DND-41 (cell line): ENCODE measurements at regions not wholly inside any gene's neighbourhood (a gene's known extent, or its start where the extent isn't known, plus 50 kb on each side); places are given as distances from the start of the nearest gene placed in this dataset.

Source experiments
- ATAC-seq: fragments of 200-7000 bp; cut with Tn5 transposase; 3 replicates; pipeline ENCODE4 v1.9.1; 2021; ENCODE audit warnings: low read depth; ENCODE audit not compliant: insufficient read depth
- DNase-seq: peaks from one replicate; pipeline ENCODE4 v3.0.0-alpha.2; 2020
- H2AFZ ChIP-seq: 2 replicates; pipeline ENCODE4 v1.6.0; 2012; ENCODE audit warnings: low read depth, low read length
- H3K27ac ChIP-seq: 2 replicates; pipeline ENCODE4 v1.5.1; 2012; ENCODE audit warnings: low read length, inconsistent platforms
- H3K27me3 ChIP-seq: fragments of 200-600 bp; sonication (generic); 2 replicates; pipeline ENCODE4 v1.6.0; 2012; ENCODE audit warnings: low read length, mild to moderate bottlenecking, inconsistent platforms; ENCODE audit not compliant: insufficient read depth, poor library complexity
- H3K36me3 ChIP-seq: 2 replicates; pipeline ENCODE4 v1.5.1; 2012; ENCODE audit warnings: low read length, inconsistent platforms; ENCODE audit not compliant: insufficient read depth
- H3K4me1 ChIP-seq: 2 replicates; pipeline ENCODE4 v1.5.1; 2012; ENCODE audit warnings: mild to moderate bottlenecking, low read length; ENCODE audit not compliant: insufficient read depth
- H3K4me2 ChIP-seq: 2 replicates; pipeline ENCODE4 v1.6.0; 2012; ENCODE audit warnings: mild to moderate bottlenecking, moderate library complexity, low read length, inconsistent platforms; ENCODE audit not compliant: insufficient read depth
- H3K4me3 ChIP-seq, 2 experiments: fragments of 200-600 bp in 1 of 2; shearing (Covaris generic) in 1 of 2; 2 replicates each; pipeline ENCODE4 v1.5.1; 2012 to 2016; ENCODE audit warnings: inconsistent platforms in 2 of 2, low read length in 2 of 2, mild to moderate bottlenecking in 2 of 2, low read depth in 1 of 2, moderate library complexity in 1 of 2
- H3K79me2 ChIP-seq: 2 replicates; pipeline ENCODE4 v1.6.0; 2012; ENCODE audit warnings: low read length, inconsistent platforms; ENCODE audit not compliant: insufficient read depth
- H3K9ac ChIP-seq: 2 replicates; pipeline ENCODE4 v1.6.0; 2012; ENCODE audit warnings: low read depth, mild to moderate bottlenecking, inconsistent platforms, low read length, moderate library complexity
- H3K9me3 ChIP-seq: 2 replicates; pipeline ENCODE4 v1.5.1; 2012; ENCODE audit warnings: low read length, moderate library complexity, mild to moderate bottlenecking, inconsistent platforms; ENCODE audit not compliant: insufficient read depth, severe bottlenecking
- H4K20me1 ChIP-seq: 2 replicates; pipeline ENCODE4 v1.6.0; 2012; ENCODE audit warnings: low read length; ENCODE audit not compliant: insufficient read depth
- EZH2 ChIP-seq: IDR thresholded peaks from 3 replicates; pipeline ENCODE4 v1.6.1; 2012; ENCODE audit warnings: borderline replicate concordance, low read depth, mild to moderate bottlenecking, moderate library complexity, low read length, inconsistent platforms; ENCODE audit not compliant: severe bottlenecking
- TF ChIP-seq, protein P1 (sequence below): IDR thresholded peaks from 2 replicates; pipeline ENCODE4 v1.5.1; 2012; ENCODE audit warnings: borderline replicate concordance, low read length, moderate library complexity, mild to moderate bottlenecking; ENCODE audit not compliant: poor library complexity, severe bottlenecking; ENCODE audit errors: extremely low read depth

DNA sequence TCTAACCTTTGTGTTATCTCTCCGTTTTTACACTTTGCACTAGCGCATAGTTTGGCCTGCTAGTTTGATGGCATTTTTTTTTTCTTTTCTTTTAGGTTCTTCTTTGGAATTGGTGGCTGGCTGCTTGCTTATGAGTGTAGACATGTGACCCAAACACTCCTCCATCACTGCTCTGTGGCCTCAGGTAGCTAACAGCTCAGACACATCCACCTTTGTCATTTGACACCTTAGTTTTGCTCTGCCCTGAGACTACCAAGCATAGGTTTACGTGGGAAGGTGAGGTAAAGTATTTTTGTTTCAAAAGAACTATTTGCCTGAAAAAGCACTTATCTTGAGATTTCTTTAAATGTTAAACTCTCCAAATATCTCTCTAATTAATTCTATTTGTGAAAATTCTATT is 368.4 kb upstream of the MAP3K7 start:
- DNase-seq (no peak), ATAC-seq (no peak)
- no peaks in the 10 kb centered on the region for H3K4me1 ChIP-seq
- H4K20me1 ChIP-seq: no peaks in the 10 kb centered on the region
- no peaks in the 10 kb centered on the region for H3K79me2 ChIP-seq
- H3K4me3 ChIP-seq: no peak overlapping the region
- no peak overlapping the region for H2AFZ ChIP-seq
- no peak overlapping the region for H3K27ac ChIP-seq
- no peaks in the 10 kb centered on the region for H3K9me3 ChIP-seq
- no peak for TF ChIP-seq EZH2
- TF ChIP-seq, protein P1, sequence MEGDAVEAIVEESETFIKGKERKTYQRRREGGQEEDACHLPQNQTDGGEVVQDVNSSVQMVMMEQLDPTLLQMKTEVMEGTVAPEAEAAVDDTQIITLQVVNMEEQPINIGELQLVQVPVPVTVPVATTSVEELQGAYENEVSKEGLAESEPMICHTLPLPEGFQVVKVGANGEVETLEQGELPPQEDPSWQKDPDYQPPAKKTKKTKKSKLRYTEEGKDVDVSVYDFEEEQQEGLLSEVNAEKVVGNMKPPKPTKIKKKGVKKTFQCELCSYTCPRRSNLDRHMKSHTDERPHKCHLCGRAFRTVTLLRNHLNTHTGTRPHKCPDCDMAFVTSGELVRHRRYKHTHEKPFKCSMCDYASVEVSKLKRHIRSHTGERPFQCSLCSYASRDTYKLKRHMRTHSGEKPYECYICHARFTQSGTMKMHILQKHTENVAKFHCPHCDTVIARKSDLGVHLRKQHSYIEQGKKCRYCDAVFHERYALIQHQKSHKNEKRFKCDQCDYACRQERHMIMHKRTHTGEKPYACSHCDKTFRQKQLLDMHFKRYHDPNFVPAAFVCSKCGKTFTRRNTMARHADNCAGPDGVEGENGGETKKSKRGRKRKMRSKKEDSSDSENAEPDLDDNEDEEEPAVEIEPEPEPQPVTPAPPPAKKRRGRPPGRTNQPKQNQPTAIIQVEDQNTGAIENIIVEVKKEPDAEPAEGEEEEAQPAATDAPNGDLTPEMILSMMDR: no peak
- H3K9ac ChIP-seq: no peak overlapping the region
- no peaks in the 10 kb centered on the region for H3K27me3 ChIP-seq
- no peaks in the 10 kb centered on the region for H3K36me3 ChIP-seq
- no peak overlapping the region for H3K4me2 ChIP-seq

DNA sequence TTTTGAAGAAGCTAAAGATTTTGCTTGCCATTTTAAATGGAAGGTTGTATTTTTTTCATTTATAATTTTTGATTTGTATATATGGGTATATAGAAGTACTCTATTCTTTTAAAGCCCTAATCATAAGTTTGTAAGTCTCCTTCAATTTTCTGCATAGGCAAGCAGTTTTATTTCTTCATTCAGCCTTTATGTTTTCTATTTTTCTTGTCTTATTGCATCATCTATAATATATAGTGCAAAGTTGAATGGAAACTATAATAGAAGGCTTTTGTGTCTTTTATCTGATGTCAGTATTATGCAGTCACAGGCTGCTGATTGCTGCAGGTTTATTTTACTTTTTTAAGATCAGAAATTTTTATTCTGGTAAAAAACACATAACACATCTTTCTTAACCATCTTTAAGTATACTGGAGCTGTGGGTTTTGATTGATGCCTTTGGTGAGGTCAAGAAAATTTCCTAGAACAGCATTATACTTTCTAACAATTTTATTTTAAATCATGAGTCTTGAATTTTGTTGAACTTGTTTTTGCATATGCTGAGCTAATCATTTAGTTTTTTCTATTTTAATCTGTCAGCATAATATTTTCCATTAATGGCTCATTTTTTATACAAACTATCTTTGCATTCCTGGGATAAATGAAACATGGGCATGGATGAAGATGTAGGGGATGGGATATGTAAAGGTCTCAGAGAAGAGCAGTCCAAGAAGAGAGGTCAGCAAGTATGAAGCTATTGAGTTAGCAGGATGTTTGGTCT is 366.7 kb upstream of the MAP3K7 start:
- H3K4me3 ChIP-seq: no peak overlapping the region
- no peak overlapping the region for H3K9ac ChIP-seq
- no peaks in the 10 kb centered on the region for H3K27me3 ChIP-seq
- H2AFZ ChIP-seq: no peak overlapping the region
- no peaks in the 10 kb centered on the region for H3K79me2 ChIP-seq
- H3K36me3 ChIP-seq: no peaks in the 10 kb centered on the region
- H4K20me1 ChIP-seq: no peaks in the 10 kb centered on the region
- no peak overlapping the region for H3K27ac ChIP-seq
- no peaks in the 10 kb centered on the region for H3K4me1 ChIP-seq
- no peak overlapping the region for H3K4me2 ChIP-seq
- H3K9me3 ChIP-seq: no peaks in the 10 kb centered on the region
- TF ChIP-seq EZH2: no peak
- TF ChIP-seq, protein P1: no peak
- no peak for ATAC-seq
- no peak for DNase-seq

DNA sequence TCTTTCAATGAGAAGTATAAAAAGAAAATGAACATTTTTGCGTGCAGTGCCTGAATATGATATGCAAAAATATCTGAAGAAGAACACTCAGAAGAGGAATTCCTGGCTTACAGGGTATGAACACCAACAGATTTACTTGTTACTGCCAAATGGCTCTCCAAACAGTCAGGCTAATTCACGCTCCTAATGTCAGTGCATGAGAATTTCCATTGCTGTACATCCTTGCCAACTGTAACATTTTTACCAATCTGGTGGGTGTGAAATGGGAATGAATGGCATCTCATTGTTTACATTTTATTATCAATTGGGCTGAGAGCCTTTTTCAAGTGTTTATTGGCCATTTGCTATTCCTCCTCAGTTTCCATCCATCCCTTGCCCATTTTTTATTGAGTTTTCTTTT is 365.3 kb upstream of the MAP3K7 start:
- H3K27ac ChIP-seq: no peak overlapping the region
- ATAC-seq (no peak), DNase-seq (no peak)
- no peaks in the 10 kb centered on the region for H3K4me1 ChIP-seq
- H3K4me3 ChIP-seq: no peak overlapping the region
- no peaks in the 10 kb centered on the region for H3K36me3 ChIP-seq
- no peaks in the 10 kb centered on the region for H3K79me2 ChIP-seq
- no peak overlapping the region for H3K9ac ChIP-seq
- H3K9me3 ChIP-seq: no peaks in the 10 kb centered on the region
- no peak overlapping the region for H3K4me2 ChIP-seq
- H2AFZ ChIP-seq: no peak overlapping the region
- H4K20me1 ChIP-seq: no peaks in the 10 kb centered on the region
- TF ChIP-seq, protein P1: no peak
- no peak for TF ChIP-seq EZH2
- H3K27me3 ChIP-seq: no peaks in the 10 kb centered on the region

DNA sequence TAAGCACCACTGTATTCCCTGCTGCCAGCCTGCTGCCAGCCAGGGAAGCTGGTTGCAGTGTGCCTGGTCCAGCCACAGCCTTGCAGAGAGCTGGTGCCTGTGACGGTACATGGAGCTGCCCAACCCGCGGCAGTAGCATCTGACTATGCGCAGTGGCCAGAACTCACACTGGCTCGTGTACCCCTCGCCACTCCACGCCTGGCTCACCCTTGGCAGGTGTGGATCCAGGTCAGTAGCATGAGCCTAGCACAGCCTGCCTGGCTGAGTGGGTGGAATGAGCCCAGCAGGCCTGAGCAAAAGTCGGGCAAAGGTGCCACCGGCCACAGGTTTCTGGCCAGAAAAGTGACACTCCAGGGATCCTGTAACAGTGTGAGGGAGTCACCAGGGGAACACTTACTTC is 361.7 kb upstream of the MAP3K7 start:
- no peak overlapping the region for H3K4me2 ChIP-seq
- H3K4me1 ChIP-seq: no peaks in the 10 kb centered on the region
- no peaks in the 10 kb centered on the region for H3K79me2 ChIP-seq
- DNase-seq (no peak), ATAC-seq (no peak)
- H3K9ac ChIP-seq: no peak overlapping the region
- no peaks in the 10 kb centered on the region for H4K20me1 ChIP-seq
- H2AFZ ChIP-seq: no peak overlapping the region
- H3K9me3 ChIP-seq: no peaks in the 10 kb centered on the region
- no peak for TF ChIP-seq EZH2
- TF ChIP-seq, protein P1: no peak
- H3K4me3 ChIP-seq: no peak overlapping the region
- no peaks in the 10 kb centered on the region for H3K27me3 ChIP-seq
- no peaks in the 10 kb centered on the region for H3K36me3 ChIP-seq
- no peak overlapping the region for H3K27ac ChIP-seq
